ENCODE measurements at regions not wholly inside any gene's neighbourhood (a gene's known extent, or its start where the extent isn't known, plus 50 kb on each side); places are given as distances from the start of the nearest gene placed in this dataset.
"Not testable (repeated sequence)": the region's sequence is repeated elsewhere in the genome, so short reads cannot be mapped to it uniquely, and the experiment has no call there.

- no peaks in the 10 kb centered on the region for H3K36me3 Mint-ChIP-seq (ENCODE audit: low read depth)
- H3K27me3 Mint-ChIP-seq, result no peaks in the 10 kb centered on the region
- H3K4me3 Mint-ChIP-seq, result no peak overlapping the region
- intact Hi-C loops (cut with micrococcal nuclease), result no loop called here
- H3K27ac Mint-ChIP-seq, result no peak overlapping the region
- no peaks in the 10 kb centered on the region for H3K9me3 Mint-ChIP-seq
- H3K4me1 Mint-ChIP-seq, result no peaks in the 10 kb centered on the region
- no peak for DNase-seq
These were observed 685.0 kb downstream of the RAPGEF2 start for GRCh38 chr4:159787901-159788300.

DNA sequence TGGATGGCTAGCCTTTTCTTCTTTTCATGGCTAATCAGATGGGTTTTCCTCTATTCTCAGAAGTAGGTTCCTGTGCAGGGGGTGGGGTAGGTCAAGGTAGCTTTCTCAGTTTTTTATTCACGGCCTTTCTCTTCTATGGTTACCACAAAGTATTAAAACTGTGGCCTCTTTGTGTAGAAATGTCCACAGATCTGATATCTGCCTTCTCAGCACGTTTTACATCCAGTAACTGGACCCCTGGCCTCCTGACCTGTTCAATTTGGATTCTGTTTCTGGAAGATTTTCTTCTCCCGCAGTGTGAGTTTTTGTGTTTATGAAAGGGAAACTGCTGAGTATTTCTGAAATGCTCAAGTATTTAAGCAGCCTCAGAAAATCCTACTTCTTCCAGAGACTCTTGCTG is 688.5 kb downstream of the RAPGEF2 start:
- DNase-seq, result no peak
- Mint-ChIP-seq H3K27ac (no peak overlapping the region), H3K4me3 (no peak overlapping the region), H3K4me1 (no peaks in the 10 kb centered on the region), H3K9me3 (no peaks in the 10 kb centered on the region), H3K27me3 (no peaks in the 10 kb centered on the region), H3K36me3 (ENCODE audit: low read depth) (no peaks in the 10 kb centered on the region)
- intact Hi-C loops (cut with micrococcal nuclease), result no loop called here

DNA sequence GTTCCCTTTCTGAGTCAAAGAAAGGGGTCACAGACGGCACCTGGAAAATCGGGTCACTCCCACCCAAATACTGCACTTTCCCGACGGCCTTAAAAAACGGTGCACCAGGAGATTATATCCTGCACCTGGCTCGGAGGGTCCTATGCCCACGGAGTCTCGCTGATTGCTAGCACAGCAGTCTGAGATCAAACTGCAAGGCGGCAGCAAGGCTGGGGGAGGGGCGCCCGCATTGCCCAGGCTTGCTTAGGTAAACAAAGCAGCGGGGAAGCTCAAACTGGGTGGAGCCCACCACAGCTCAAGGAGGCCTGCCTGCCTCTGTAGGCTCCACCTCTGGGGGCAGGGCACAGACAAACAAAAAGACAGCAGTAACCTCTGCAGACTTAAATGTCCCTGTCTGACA is 701.7 kb downstream of the RAPGEF2 start:
- H3K9me3 Mint-ChIP-seq; H3K4me1 Mint-ChIP-seq; H3K4me3 Mint-ChIP-seq; DNase-seq; H3K27me3 Mint-ChIP-seq; H3K36me3 Mint-ChIP-seq (ENCODE audit: low read depth); intact Hi-C loops (cut with micrococcal nuclease); H3K27ac Mint-ChIP-seq: not testable (repeated sequence)

DNA sequence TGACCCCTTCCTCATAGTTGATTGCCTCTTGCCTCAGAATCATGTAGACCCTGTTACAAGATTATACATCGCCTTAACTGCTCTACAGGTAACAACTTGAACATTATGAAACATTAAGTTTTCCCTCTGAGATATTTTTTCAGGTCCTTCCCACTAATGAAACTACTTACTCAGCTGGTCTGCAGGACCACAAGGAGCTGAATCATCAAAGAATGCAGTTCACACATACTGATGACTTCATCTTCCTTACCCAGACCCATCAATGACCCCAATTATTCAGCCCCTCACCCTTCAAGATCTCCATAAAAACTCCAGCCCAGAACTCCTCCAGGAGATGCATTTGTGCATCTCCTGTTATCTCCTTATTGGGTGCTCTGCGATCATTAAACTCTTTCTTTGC is 720.9 kb downstream of the RAPGEF2 start:
- no peaks in the 10 kb centered on the region for H3K27me3 Mint-ChIP-seq
- DNase-seq, result no peak
- no peak overlapping the region for H3K4me3 Mint-ChIP-seq
- no peaks in the 10 kb centered on the region for H3K4me1 Mint-ChIP-seq
- H3K9me3 Mint-ChIP-seq, result peaks cover 15% of the 10 kb centered on the region
- no peaks in the 10 kb centered on the region for H3K36me3 Mint-ChIP-seq (ENCODE audit: low read depth)
- intact Hi-C loops (cut with micrococcal nuclease), result no loop called here
- H3K27ac Mint-ChIP-seq, result no peak overlapping the region

- H3K27ac Mint-ChIP-seq, result no peak overlapping the region
- no peaks in the 10 kb centered on the region for H3K4me1 Mint-ChIP-seq
- no peaks in the 10 kb centered on the region for H3K27me3 Mint-ChIP-seq
- DNase-seq, result no peak
- no peak overlapping the region for H3K4me3 Mint-ChIP-seq
- H3K36me3 Mint-ChIP-seq (ENCODE audit: low read depth), result no peaks in the 10 kb centered on the region
- peaks cover 3% of the 10 kb centered on the region for H3K9me3 Mint-ChIP-seq
- intact Hi-C loops (cut with micrococcal nuclease), result no loop called here
These were observed 725.8 kb downstream of the RAPGEF2 start for GRCh38 chr4:159828687-159829086.

- Mint-ChIP-seq H3K27me3 (no peaks in the 10 kb centered on the region), H3K4me3 (no peak overlapping the region), H3K4me1 (no peaks in the 10 kb centered on the region), H3K9me3 (peaks cover 3% of the 10 kb centered on the region), H3K27ac (no peak overlapping the region), H3K36me3 (ENCODE audit: low read depth) (no peaks in the 10 kb centered on the region)
- intact Hi-C loops (cut with micrococcal nuclease), result no loop called here
- no peak for DNase-seq
These were observed 726.3 kb downstream of the RAPGEF2 start for GRCh38 chr4:159829184-159829583.

DNA sequence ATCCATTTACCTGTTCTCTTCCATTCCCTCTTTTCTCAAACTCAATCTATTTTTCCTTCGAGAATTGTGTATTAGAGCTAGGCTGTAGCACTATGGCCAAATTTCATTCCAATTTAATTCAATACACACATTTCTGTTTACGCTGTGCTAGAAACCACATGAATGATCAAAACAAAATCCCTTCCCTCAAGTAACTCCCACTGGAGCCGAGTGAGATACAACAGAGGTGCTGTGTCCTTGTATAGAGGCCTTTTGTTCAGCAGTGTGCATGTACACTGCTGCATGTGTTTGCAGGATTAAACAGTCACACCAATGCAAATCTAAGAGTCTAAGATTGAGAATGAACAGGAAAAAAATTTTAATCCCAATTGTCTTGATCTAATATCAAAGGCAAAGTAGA is 734.2 kb downstream of the RAPGEF2 start:
- Mint-ChIP-seq H3K4me3 (no peak overlapping the region), H3K36me3 (ENCODE audit: low read depth) (no peaks in the 10 kb centered on the region), H3K9me3 (no peaks in the 10 kb centered on the region), H3K4me1 (no peaks in the 10 kb centered on the region), H3K27me3 (no peaks in the 10 kb centered on the region), H3K27ac (no peak overlapping the region)
- DNase-seq, result no peak
- intact Hi-C loops (cut with micrococcal nuclease), result no loop called here

DNA sequence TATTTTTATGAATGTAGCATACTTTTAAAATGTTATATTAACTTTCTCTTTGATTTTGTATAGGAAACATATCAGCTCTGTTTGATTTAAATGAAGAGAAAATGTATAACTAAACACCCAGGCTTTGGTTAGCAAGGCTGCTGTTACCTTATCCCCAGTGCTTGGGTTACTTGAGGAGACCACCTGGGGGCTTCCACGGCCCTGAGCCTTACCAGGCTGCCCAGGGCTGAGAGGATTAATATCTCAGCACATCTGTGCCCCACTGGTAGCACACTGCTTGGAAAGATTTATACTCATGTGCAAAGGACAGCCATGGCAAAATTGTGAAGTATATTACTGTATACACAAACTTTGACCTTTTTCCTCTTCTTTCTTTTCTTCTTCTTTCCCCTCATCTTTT is 752.9 kb downstream of the RAPGEF2 start:
- no peaks in the 10 kb centered on the region for H3K36me3 Mint-ChIP-seq (ENCODE audit: low read depth)
- no peak for DNase-seq
- H3K4me1 Mint-ChIP-seq, result no peaks in the 10 kb centered on the region
- H3K9me3 Mint-ChIP-seq, result no peaks in the 10 kb centered on the region
- H3K27ac Mint-ChIP-seq, result no peak overlapping the region
- intact Hi-C loops (cut with micrococcal nuclease), result no loop called here
- no peak overlapping the region for H3K4me3 Mint-ChIP-seq
- no peaks in the 10 kb centered on the region for H3K27me3 Mint-ChIP-seq

DNA sequence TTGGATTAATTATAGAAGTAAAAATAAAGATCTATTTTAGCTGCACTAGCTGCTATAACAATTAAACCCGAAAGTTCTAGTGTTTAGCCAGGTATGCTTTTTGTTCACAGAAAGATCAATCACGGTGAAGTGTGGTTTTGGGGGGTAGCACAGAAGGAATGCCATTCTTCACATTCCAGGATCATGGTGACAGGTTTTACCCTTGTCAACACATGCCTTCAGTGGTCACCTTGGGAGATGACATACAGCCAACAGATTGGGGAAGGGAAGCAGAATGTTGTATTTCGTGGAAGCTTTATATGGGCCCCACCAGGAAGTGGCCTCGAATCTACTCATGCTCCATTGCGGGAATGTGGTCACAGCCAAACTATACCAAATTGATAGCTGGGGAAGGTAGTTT is 753.6 kb downstream of the RAPGEF2 start:
- Mint-ChIP-seq H3K27me3 (no peaks in the 10 kb centered on the region), H3K9me3 (no peaks in the 10 kb centered on the region), H3K4me3 (no peak overlapping the region), H3K4me1 (no peaks in the 10 kb centered on the region), H3K27ac (no peak overlapping the region), H3K36me3 (ENCODE audit: low read depth) (no peaks in the 10 kb centered on the region)
- intact Hi-C loops (cut with micrococcal nuclease), result no loop called here
- DNase-seq, result no peak

GRCh38 chr4:159859656-159860148 is 756.8 kb downstream of the RAPGEF2 start:
- H3K9me3 Mint-ChIP-seq, result no peaks in the 10 kb centered on the region
- no peak overlapping the region for H3K27ac Mint-ChIP-seq
- intact Hi-C loops (cut with micrococcal nuclease), result no loop called here
- no peak overlapping the region for H3K4me3 Mint-ChIP-seq
- no peaks in the 10 kb centered on the region for H3K4me1 Mint-ChIP-seq
- H3K27me3 Mint-ChIP-seq, result no peaks in the 10 kb centered on the region
- H3K36me3 Mint-ChIP-seq (ENCODE audit: low read depth), result no peaks in the 10 kb centered on the region
- DNase-seq, result no peak

- Mint-ChIP-seq H3K4me1 (no peaks in the 10 kb centered on the region), H3K36me3 (ENCODE audit: low read depth) (no peaks in the 10 kb centered on the region), H3K4me3 (no peak overlapping the region), H3K9me3 (no peaks in the 10 kb centered on the region), H3K27ac (no peak overlapping the region), H3K27me3 (no peaks in the 10 kb centered on the region)
- intact Hi-C loops (cut with micrococcal nuclease), result no loop called here
- no peak for DNase-seq
These were observed 758.1 kb downstream of the RAPGEF2 start for GRCh38 chr4:159860945-159861344.

DNA sequence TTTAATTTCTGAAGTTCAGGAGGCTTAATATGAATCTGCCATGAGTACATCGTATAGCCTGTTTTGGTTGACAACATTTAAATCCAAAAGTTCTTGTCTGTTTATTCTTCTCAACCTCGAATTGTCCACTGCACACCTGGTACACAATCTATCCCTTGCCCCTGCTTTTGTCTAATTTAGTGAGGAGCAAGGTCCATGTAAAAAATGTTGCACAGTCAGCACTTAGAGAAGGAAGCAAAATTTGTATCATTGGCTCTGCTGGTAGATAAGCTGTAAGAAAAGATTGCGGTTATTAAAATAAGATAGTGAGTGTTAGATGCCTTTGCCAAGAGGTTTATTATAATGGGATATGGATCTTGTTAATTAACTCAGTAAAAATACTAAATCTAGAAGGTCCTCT is 761.5 kb downstream of the RAPGEF2 start:
- Mint-ChIP-seq H3K27me3 (no peaks in the 10 kb centered on the region), H3K4me3 (no peak overlapping the region), H3K27ac (no peak overlapping the region), H3K9me3 (no peaks in the 10 kb centered on the region), H3K36me3 (ENCODE audit: low read depth) (no peaks in the 10 kb centered on the region), H3K4me1 (no peaks in the 10 kb centered on the region)
- DNase-seq, result no peak
- intact Hi-C loops (cut with micrococcal nuclease), result no loop called here

DNA sequence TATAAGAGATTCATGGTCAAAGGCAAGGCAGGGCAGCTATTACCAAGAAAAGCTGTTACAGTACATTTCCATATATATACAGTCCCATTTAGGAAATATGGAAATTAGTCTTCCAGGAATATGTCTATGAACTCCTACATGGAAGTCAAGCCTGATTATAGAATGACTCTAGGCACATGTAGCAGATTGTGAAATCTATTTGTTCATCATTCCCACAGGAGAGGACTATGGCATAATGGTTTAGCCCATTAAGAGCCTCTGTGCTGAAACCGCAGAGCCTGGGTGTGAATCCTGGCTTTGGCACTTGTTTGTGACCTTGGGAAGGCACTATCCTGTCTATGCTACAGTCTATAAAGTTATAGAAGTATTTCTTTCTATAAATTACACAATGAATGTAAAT is 764.8 kb downstream of the RAPGEF2 start:
- no peaks in the 10 kb centered on the region for H3K27me3 Mint-ChIP-seq
- no peaks in the 10 kb centered on the region for H3K36me3 Mint-ChIP-seq (ENCODE audit: low read depth)
- no peaks in the 10 kb centered on the region for H3K9me3 Mint-ChIP-seq
- no peak for DNase-seq
- no peak overlapping the region for H3K27ac Mint-ChIP-seq
- intact Hi-C loops (cut with micrococcal nuclease), result no loop called here
- no peak overlapping the region for H3K4me3 Mint-ChIP-seq
- H3K4me1 Mint-ChIP-seq, result no peaks in the 10 kb centered on the region

- H3K9me3 Mint-ChIP-seq; H3K4me1 Mint-ChIP-seq; intact Hi-C loops (cut with micrococcal nuclease); H3K27me3 Mint-ChIP-seq; H3K4me3 Mint-ChIP-seq; DNase-seq; H3K27ac Mint-ChIP-seq; H3K36me3 Mint-ChIP-seq (ENCODE audit: low read depth): not testable (repeated sequence)
These were observed 766.1 kb downstream of the RAPGEF2 start for GRCh38 chr4:159868936-159869335.

DNA sequence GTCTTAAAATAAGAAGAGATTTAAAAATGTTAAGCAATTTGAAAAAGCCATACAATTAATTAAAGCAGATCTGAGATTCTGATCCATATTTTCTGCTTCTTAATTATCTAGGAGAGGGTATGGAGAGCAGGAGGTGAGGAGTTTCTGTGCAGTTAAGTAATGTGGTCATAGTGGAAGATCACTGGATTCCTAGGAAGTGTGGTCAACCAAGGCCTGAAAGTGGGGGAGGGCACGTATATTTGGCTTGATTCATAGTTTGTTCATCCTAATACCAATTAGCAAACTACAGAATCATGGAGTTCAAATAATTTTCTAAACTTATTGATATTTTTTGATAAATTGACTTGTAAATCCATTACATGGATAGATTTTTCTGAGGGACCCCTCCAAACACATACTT is 768.3 kb downstream of the RAPGEF2 start:
- no peaks in the 10 kb centered on the region for H3K27me3 Mint-ChIP-seq
- H3K27ac Mint-ChIP-seq, result no peak overlapping the region
- intact Hi-C loops (cut with micrococcal nuclease), result no loop called here
- H3K9me3 Mint-ChIP-seq, result no peaks in the 10 kb centered on the region
- no peak for DNase-seq
- H3K36me3 Mint-ChIP-seq (ENCODE audit: low read depth), result no peaks in the 10 kb centered on the region
- no peaks in the 10 kb centered on the region for H3K4me1 Mint-ChIP-seq
- H3K4me3 Mint-ChIP-seq, result no peak overlapping the region

All from activated CD4-positive, alpha-beta T cell treated with anti-CD3 and anti-CD28 coated beads, Interleukin-2, amount 10 ng/mL, durations not matched to agents 24 days and 14 days (primary cell).